ENCODE measurements at regions not wholly inside any gene's neighbourhood (a gene's known extent, or its start where the extent isn't known, plus 50 kb on each side); places are given as distances from the start of the nearest gene placed in this dataset.

- WGBS, 2 donors, result 67 to 100% methylated on average over 1 of the region's 1 CpG
- no peak for ATAC-seq
- Histone ChIP-seq H3K36me3 (replicated peaks in 1 of 2; ENCODE audit: insufficient read depth in 1 of 2, low read depth in 2 of 2) (no peaks in the 10 kb centered on the region), H3K27me3 (no peaks in the 10 kb centered on the region), H3K9me3 (no peaks in the 10 kb centered on the region), H3K4me1 (no peaks in the 10 kb centered on the region), H3K4me3 (no peak overlapping the region), H3K27ac (no peak overlapping the region)
- intact Hi-C loops (cut with DNase I), result no loop called here
- DNase-seq, result no peak
- TF ChIP-seq POLR2A (IDR thresholded peaks at IDR 0.05) (no peak), CTCF (IDR thresholded peaks at IDR 0.05) (no peak)
These were observed 218.7 kb upstream of the S100G start for GRCh38 chrX:16431266-16431665.

- no peaks in the 10 kb centered on the region for H3K27me3 ChIP-seq
- no peaks in the 10 kb centered on the region for H3K4me1 ChIP-seq
- WGBS, 2 donors, result 81 to 90% methylated on average over 2 to 3 of the region's 3 CpGs
- H3K36me3 ChIP-seq (replicated peaks in 1 of 2; ENCODE audit: insufficient read depth in 1 of 2, low read depth in 2 of 2), result no peaks in the 10 kb centered on the region
- no peak overlapping the region for H3K27ac ChIP-seq
- no peak overlapping the region for H3K4me3 ChIP-seq
- DNase-seq (no peak), ATAC-seq (no peak)
- TF ChIP-seq POLR2A (IDR thresholded peaks at IDR 0.05) (no peak), CTCF (IDR thresholded peaks at IDR 0.05) (no peak)
- intact Hi-C loops (cut with DNase I), result no loop called here
- no peaks in the 10 kb centered on the region for H3K9me3 ChIP-seq
These were observed 216.9 kb upstream of the S100G start for GRCh38 chrX:16433021-16433420.

GRCh38 chrX:16435399-16435986 is 214.5 kb upstream of the S100G start:
- ATAC-seq (no peak), DNase-seq (no peak)
- Histone ChIP-seq H3K27me3 (no peaks in the 10 kb centered on the region), H3K27ac (no peak overlapping the region), H3K36me3 (replicated peaks in 1 of 2; ENCODE audit: insufficient read depth in 1 of 2, low read depth in 2 of 2) (no peaks in the 10 kb centered on the region), H3K4me3 (no peak overlapping the region), H3K4me1 (no peaks in the 10 kb centered on the region), H3K9me3 (no peaks in the 10 kb centered on the region)
- no peak for TF ChIP-seq POLR2A (IDR thresholded peaks at IDR 0.05)
- TF ChIP-seq CTCF (IDR thresholded peaks at IDR 0.05), result no peak
- WGBS, 2 donors, result 78 to 82% methylated on average over 2 of the region's 2 CpGs
- intact Hi-C loops (cut with DNase I), result no loop called here

GRCh38 chrX:16436348-16437188 is 213.4 kb upstream of the S100G start:
- H3K27me3 ChIP-seq, result no peaks in the 10 kb centered on the region
- 21 to 55% methylated on average over 5 to 11 of the region's 12 CpGs for WGBS, 2 donors

More at GRCh38 chrX:16436348-16437188, 213.4 kb upstream of the S100G start:
- H3K36me3 ChIP-seq (replicated peaks in 1 of 2; ENCODE audit: insufficient read depth in 1 of 2, low read depth in 2 of 2), result no peaks in the 10 kb centered on the region
- no peaks in the 10 kb centered on the region for H3K4me1 ChIP-seq
- no peak overlapping the region for H3K27ac ChIP-seq
- H3K9me3 ChIP-seq, result no peaks in the 10 kb centered on the region
- peak; percentile 78 for ATAC-seq
- DNase-seq, result peak; percentile 73 to 86 (median 76)
- intact Hi-C loops (cut with DNase I), result no loop called here
- TF ChIP-seq POLR2A (IDR thresholded peaks at IDR 0.05) (no peak), CTCF (IDR thresholded peaks at IDR 0.05) (peak; percentile 37 to 64 (median 42))
- H3K4me3 ChIP-seq, result no peak overlapping the region

Measured in body of pancreas (tissue), 4 donors.